HG03342 (cell line): ENCODE measurements at regions not wholly inside any gene's neighbourhood (a gene's known extent, or its start where the extent isn't known, plus 50 kb on each side); places are given as distances from the start of the nearest gene placed in this dataset.

Experiments
- ATAC-seq: cut with Tn5 transposase; IDR thresholded peaks from one replicate; pipeline ENCODE4 v1.9.1; 2021; ENCODE audit warnings: mild to moderate bottlenecking, moderate library complexity; ENCODE audit not compliant: unreplicated experiment

DNA sequence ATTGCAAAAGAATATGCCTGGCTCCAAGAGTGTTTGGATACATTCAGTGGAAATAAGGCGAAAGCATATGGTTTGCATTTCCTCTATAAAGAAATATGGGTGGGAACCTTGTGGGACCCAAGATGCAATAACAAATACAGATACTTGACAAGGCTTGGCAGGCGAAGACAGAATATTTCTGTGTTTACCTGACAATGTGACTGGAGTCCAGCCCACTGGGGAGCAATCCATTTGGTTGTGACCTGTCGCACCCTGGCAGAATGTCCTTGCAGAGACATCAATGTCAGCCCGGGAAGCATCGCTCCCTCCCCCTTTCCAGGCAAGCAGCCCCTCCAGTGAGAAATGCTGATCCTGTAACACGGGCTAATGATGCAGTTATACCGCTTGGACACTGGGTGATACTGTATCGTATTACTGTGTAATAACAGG is 296.6 kb downstream of the MAF start:
- no peak for ATAC-seq

DNA sequence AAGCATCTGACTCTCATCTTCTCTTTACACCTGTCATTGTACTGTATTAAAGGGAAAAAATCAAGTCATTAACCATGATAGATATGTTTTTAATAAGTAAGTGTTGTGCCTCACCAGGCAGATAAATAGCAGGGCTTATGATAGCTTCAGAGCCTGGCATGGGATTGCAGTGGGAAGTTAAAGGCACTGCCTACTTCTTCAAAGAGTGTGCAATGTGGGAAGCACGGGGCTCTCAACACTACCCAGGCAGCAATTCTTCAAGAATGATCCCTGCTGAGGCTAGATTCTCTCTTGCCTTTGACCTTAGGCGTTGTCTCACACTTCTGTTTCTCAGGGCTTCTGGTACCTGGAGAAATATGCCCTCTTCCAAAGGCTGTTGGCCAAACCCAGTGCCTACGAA is 297.3 kb downstream of the MAF start:
- ATAC-seq: no peak

DNA sequence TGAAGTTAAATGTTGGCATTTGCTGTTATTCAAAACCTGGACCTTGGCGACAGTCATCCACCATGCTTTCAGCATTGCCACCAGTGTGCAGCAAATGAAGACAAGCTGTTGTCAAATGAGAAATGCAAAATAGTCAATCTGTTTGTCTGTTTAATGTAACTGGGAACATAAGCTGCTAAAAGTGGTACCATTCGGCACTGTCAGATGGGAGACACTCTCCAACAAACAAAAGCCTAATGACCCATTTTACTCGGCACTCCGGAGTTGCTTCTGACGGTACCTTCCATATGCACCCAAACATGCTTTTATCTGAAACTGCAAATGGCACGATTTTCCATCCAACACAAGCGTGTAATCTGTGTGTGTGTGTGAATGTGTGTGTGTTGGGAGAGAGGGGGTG is 297.8 kb downstream of the MAF start:
- no peak for ATAC-seq

DNA sequence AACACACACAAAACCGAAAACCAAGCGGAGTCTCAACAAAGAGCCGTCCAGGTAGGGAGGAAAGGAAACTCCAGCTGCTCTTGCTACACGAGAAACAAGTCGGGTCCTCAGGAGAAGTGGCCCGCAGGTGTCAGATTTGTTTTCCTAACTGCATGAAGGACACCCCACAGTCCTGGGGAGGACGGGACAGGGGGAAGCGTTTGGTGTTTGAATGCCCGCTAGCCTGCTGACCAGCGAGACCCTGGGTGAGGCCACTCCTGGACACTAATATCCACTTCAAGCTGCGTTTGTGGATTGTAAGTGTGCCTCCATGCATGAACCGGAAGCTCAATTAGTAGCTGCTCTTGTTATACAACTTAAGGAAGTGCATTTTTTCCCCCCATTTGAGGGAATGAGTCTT is 299.5 kb downstream of the MAF start:
- no peak for ATAC-seq

DNA sequence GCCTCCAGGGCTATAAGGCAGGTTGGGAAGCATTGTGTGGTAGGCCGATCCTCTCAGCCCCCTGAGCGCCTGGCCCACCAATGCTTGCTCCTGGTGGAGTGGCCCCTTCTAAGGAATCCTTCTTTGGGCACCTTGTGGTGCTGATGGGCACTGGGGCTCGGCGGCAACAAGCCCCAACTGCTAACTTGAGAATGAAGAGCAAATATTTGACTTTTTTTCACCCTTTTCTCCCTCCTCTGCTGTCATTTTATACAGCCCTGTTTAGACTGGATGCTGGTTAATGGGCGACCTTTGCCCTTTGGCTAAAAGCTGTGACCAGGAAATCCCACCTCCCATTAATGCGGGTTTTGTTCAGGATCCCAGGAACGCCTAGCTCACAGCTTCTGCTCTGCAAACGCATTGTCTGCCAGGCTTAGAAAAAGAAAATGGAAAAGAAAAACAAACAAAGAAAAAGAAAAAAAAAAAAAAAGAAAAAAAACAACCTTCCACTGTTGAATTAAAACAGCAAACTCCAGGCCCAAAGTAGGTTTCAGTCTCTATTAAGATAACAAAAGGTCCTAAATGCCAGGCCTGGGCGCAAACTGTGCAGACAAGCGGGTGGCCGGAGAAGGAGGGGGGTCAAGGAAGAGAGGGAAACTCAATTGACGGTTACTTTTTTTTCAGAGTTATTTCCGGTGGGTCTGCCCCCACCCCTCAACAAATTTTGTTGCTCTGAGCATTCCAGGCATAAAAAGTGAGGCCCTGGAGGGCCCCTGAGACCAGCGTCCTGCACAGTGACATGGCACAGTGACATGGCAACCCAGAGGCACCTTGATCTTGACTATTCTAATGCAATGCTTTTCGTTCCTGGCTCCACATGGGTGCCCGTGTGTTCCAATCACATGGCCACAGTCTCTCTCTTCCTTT is 301.4 kb downstream of the MAF start:
- ATAC-seq: no peak

DNA sequence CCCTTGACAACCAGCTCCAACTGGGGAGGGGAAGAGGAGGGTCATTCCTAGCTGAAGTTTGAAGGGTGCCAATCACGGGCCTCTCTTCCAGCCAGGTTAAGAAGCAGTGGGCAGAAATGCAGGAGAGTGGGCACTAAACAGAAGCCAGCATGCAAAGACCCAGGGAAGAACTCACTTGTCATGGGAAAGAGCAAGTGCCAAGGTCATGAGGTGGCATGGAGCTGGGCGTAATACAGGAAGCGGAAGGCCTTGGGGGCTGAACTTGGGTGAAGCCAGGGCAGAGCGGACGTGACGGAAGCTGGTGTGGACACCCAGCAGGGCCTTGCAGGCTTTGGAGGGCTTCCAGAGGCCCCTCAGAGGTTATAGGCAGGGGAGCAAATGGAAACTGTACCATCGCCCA is 302.1 kb downstream of the MAF start:
- ATAC-seq: no peak

DNA sequence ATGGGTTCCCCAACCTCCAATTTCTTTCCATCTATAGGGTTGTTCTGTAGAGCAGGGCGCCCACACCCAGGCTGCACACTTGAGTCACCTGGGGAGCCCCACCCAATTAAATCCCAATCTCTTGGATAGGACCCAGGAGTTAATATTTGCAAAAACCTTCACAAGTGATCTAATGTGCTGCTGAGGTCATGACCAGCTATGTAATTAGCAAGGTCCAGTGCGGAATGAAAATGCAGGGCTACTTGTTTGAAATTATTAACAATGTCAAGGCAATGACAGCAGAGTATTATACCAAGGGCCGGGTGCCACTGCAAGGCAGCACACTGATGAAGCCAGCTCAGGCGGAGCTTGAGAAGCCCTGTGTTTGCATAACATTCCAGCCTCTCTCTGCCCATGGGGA is 302.7 kb downstream of the MAF start:
- no peak for ATAC-seq

DNA sequence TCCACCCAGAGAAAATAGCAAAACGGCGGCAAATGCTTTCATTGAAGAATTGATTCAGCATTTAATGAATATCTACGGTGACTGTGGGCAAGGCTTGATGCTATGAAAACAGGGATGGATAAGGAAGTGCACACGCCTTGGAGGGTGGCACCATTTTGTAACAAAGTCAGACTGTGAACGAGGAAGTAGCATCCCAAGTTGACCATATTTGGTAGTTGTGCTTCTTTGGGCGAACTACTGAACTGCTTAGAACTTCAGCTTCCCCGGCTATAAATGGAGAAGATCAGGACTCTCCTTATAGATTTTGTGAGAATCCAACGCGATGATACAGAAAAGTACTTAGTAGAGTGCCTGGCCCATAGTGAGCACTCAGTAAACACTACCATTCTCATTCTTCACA is 303.2 kb downstream of the MAF start:
- no peak for ATAC-seq

DNA sequence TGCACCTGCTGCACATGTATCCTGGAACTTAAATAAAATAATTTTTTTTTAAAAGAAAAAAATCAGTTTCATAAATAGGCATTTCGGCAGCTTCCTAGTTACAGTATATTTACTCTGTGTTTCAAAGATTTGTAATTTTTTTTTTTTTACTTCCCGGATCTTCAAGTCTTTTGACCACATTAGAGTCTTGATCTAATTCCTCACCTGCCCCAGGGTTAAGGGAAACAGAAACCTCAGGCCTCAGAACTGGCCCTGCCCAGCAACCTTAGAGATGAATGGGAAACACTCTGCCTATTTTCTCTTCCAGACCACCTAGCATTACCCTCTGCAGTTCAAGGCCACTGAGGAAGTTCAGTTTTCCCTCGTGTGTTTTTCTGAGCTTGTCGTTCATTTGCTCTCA is 304.0 kb downstream of the MAF start:
- ATAC-seq: no peak

DNA sequence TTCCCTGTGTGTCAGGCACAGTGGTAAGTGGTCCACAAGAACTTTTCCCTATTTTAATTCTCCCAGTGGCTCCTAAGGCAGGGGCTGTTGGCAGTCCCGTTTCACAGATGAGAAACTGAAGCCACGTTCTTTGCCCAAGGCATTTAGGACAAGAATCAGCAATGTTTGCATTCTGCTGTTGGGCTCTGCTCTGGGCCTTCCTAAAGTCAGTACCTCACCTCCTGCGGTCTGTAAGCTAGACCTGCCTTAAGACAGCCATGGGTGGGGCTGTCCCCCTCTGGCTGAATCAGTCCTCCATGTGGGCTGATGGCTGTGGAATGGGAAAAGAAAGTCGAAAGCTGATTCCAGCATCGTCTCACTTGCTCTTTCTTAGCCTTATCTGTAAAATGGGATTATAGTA is 304.8 kb downstream of the MAF start:
- no peak for ATAC-seq

DNA sequence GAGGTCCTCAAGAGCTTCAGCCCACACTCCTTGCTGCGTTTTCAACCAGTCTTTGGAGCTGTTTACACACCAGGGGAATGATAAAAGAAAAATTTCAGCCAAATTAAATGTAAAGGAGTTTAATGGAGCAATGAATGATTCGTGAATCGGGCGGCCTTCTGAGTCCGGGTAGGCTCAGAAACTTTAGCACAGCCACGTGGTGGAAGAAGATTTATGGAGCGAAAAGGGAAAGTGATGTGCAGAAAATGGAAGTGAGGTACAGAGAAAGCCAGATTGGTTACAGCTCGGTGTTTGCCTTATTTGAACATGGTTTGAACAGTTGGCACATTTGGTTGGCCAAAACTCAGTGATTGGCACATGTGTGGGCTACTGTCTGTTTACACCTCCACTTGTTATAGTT is 305.4 kb downstream of the MAF start:
- ATAC-seq: no peak

DNA sequence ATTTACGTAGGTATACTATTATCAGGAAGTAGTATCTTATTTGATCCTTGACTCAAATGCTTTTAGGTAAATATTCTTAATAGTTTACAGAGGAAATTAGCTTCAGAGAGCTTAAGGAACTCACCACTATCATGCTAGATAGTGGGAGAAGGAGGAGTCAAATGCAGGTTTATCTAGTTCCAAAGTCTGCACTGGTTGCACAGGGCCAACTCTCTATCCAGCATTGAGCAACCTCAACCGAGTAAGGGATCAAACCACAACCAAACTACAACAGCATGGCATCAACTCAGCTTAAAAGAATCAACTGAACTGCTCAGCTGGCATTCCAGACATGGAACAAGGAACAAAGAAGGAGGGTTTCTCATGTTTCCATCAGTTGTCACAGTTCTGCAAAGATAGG is 306.0 kb downstream of the MAF start:
- no peak for ATAC-seq

DNA sequence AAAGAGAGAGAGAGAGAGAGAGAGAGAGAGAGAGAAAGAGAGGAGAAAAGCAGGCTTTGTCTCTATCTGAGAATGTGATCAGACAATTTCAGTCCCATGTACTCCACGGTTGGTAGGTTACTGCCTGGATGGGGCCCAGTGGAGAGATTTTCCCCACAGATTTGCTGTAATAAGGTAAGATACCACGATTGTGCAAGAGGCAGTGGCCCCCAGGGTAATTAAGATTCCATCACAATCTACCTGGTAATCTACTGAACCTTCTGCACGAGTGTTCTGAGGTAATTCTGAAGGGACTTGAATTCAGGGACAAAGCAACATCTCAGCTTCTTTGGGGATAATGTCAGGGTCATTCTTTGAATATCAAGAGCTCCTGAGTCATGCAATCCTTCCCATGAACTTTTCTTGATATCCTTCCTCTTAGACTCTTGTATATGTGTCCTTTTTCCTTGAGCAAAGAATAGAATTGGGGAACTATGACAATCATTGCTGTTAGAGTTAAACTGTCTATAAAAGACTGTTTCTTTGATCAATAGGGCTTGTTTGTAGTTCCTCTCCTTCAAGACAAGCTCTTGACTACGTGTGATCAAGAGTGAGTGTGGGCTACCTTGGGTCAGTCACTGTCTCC is 306.6 kb downstream of the MAF start:
- no peak for ATAC-seq

DNA sequence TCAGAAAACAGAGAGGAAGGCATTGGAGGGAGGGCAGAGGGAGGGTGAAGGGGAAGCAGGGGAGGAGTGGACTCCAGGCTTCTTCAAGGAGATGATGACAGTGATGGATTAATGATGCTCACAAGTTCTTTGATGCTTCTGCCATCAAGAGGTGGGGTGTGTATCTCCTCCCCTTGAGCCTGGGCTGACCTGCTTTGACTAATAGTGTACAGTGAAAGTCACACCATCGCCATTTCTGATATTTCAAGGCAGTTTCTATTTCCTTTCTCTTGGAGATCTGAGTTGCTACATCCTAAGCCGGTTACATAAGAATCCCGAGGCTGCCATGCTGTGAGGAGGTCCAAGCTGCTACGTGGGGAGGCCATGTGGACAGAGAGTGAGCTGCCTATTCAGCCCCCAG is 312.5 kb downstream of the MAF start:
- ATAC-seq: no peak

DNA sequence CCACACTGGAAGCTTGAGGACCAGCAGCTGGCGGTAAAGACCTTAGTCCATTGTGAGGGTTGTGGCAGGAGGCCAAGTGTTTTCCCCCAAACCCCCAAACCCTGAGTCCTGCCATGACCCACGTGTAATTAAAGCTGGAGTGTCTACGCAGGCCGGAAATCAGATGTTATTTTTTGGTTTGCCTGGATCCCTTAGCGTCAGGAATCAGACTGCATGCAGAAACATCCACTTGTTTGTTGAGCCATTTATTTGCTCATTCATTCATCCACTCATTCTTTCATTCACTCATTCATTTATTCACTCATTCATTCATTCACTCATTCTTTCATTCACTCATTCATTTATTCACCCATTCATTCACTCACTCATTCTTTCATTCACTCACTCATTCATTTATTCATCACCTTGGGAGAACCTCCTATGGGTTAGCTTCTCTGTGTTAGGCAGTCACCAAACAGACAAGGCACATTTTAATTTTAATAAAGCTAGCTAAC is 313.1 kb downstream of the MAF start:
- ATAC-seq: no peak

DNA sequence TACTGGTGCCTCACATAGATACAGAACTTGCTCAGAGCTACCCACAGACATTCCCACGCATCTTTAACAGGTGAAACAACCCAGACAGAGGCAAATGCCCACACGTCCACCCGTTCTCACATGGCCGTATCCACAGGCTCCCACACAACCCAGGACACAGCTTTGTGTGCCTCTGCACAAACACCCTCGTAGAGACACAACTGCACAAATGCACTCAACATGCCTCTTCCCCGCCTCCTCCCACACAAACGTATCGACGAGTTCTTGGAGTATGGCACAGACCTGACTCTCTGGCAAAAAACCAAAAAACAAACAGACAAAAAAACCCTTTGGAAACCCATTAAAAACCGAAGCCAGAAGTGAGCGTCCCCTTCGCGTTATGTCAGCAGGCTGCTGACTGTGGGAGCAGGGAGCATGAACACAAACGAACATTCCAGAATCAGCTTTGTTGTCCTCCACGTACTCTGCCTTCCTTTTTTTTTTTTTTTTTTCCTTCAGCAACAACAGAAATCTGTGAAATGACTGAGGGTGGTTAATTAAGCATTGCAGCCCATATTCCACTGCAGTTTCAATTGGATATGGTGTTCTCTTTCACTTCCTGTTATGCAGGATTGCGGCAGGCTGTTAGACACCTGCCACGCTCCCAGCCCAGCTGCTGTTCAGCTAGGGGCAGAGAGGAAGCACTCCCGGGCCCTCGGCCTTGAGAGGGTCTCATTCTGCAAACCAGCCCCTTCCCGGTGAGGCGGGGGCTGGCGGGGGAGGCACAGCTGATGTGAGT is 313.7 kb downstream of the MAF start:
- ATAC-seq: peak; percentile 92

DNA sequence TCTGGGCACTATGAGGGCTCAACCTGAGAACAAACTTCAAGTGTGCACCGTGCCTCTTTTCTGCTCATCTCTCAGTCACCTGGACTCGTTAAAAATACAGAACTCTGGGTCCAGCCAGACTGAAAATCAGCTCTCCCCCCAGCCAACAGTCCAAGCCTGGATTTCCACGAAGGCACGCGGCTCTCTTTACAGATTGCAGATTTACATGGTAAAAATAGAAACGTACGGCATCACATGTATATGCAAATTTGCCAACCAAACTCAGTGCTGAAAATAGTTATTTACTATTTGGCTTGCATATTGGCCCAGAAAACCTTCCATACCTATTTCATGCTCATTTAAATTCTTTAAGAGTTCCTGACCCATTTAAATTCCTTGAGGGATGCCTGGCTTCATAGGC is 315.8 kb downstream of the MAF start:
- ATAC-seq: no peak

DNA sequence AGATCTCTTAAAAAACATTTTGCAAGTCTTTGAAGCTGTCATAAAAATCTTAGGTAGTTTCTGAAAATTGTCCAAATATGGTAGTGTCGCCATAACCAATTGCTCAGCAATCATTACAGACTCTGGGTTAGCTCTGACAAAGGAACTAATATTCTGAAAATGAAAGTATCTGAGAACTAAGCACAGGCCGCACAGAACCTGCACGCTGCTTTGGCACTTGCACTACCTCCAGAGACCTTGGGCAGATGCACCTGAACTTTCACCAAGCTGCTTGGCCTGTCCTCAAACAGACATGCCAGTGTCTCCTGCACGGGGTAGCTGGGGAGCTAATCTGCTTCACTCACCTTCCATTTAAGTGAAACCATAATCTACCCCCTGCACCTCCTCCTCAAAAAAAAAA is 317.0 kb downstream of the MAF start:
- ATAC-seq: no peak

DNA sequence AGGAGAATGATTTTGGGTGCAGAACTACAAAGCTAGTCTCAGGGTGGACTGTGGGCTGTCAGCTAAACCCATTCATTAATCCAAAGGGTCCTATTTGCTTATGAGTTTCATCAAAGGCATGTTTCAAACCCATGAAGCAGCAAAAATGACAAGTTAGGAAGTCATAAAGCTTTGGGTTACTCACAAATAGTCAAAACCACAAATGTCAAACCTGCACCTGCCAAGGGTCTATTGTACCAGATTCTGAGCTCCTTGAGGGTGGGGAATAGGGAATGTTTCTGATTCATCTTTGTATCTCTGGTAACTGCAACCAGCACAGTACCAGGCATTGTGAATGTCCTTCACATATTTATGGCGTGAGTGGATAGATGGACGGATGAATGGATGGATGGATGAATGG is 317.7 kb downstream of the MAF start:
- ATAC-seq: no peak

DNA sequence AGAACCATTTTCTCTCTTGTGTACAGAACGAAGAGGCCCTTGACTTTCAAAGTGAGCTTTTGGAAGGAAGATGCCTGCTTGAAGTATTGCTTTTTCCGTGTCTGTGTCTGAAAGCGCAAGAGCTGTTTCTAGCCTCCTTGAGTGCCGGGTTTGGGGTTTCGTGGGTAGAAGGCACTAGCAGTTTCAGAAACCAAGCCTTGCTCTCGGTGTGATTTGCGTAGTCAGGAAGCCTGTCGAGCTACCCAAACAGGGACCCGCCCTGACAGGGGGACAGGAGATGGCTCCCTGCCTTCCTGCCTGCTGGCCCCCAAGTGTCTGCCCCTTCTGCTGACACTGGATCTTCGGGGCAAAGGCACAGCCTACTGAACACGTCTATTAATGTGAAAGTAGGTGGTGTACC is 322.0 kb downstream of the MAF start:
- ATAC-seq: no peak

DNA sequence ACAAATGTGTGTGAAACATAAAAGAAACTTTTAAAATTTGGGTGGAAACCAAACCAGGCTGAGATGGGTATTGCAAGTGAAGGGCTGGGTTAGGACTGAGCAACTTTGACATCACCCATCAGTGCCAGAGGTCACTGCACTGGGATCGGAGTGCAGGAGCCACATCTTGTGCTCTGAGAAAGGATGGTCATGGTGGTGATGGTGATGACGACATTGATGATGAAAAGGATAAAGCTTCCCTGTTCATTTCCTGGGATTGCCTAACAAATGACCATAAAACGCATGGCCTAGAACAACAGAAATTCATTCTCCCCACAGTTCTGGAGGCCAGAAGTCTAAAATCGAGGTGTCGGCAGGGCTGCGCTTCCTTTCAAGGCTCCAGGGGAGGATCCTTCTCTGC is 324.0 kb downstream of the MAF start:
- no peak for ATAC-seq

DNA sequence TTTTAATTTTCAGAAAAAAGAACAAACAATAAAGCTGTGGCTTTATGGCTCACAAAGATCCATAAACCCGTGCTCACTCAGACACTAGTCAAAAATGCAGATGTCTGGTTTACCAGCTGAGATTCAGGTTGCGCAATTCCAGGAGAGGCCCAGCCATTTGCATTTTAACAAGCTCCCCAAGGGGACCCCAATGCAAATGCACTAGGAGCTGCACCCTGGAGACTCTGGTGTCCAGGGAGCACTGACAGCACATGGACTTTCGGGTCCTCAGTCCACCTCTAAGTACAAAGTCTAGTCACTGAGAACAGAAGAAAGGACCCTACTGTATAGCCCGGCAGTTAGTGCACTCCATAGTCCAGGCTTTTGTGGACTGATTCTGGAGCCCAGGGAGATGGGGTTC is 326.3 kb downstream of the MAF start:
- no peak for ATAC-seq
